C1 segment of cervical spinal cord (tissue), 14 donors: ENCODE measurements at regions not wholly inside any gene's neighbourhood (a gene's known extent, or its start where the extent isn't known, plus 50 kb on each side); places are given as distances from the start of the nearest gene placed in this dataset.

ENCODE experiments used
- DNase-seq, 14 donors: peaks; one replicate each; lab custom pipeline; 2025; lab: John Stamatoyannopoulos, UW

DNA sequence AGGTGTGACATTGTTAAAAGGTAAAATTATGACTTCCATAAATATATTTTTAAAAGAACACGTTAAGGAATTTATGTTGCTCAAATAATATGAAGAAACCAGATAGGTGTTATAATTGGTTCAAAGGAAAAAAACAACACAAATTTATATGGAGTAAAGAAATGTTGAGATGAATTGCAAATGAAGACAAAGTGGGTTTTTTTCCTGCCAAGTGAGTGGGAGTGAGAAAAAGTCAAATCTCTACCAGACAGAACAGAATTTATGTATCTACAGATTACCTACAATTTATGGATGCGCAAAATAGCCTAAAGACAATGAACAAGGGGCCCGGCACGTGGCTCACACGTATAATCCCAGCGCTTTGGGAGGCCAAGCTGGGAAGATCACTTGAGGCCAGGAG, 159.7 kb upstream of the SLC1A4 start:
- no peak for DNase-seq

DNA sequence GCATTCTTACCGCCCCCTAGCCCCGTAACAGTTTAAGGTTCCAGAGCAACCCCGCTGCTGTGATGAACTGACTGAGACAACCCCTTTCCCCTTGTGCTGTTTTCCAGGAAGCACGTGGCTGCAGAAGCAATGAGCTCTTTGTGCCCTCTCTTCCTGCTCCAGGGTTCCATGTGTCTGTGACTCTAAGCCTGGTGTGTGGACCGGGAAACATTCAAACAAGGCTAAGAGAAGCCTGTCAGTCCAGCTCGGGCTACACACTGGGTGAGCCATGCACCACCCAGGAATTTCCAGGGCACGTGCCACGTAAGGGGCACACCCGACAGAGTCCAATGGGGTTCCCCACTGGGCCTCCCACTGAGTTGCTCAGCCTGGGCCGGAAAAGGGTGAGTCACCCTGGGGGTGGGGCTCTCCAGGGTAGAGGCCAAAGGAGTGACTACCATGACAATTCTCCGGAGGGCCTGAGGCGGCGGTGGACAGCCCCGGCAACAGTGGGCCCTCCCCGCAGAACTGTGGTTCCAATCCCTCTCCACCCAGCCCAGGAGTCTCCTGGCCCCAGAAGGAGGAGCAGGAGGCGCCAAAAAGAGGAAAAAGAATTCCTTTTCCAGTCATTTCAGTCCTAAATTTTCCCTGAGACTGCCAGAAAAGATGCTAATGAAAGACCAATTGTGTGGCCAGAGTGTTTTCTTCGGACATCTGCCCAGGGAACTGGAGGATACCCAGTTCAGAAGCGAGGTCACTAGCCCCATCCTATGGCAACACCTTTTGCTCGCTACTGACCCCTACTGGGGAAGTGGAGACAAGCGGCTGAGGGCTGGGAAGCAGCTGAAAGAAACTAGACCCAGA, 157.8 kb upstream of the SLC1A4 start:
- peak in 13 of 14 donors; percentile 4 to 97 (median 73) for DNase-seq

DNA sequence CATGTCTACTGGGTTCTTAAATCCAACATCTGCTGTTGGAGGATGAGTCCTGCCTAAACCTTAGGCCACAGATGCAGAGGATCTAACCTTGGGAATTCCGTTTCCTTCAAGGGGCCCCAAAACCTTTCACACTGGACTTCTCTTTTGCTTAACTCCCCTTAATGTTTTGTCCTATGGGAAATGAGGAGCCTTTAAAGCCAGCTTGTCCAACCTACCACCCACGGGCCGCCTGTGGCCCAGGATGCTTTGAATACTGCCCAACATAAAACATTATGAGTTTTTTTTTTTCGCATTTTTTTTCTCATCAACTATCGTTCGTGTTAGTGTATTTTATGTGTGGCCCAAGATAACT, 157.2 kb upstream of the SLC1A4 start:
- no peak for DNase-seq

GRCh38 chr2:64832936-64833335, 156.3 kb upstream of the SLC1A4 start:
- no peak for DNase-seq

GRCh38 chr2:64836566-64836965, 152.6 kb upstream of the SLC1A4 start:
- no peak for DNase-seq

DNA sequence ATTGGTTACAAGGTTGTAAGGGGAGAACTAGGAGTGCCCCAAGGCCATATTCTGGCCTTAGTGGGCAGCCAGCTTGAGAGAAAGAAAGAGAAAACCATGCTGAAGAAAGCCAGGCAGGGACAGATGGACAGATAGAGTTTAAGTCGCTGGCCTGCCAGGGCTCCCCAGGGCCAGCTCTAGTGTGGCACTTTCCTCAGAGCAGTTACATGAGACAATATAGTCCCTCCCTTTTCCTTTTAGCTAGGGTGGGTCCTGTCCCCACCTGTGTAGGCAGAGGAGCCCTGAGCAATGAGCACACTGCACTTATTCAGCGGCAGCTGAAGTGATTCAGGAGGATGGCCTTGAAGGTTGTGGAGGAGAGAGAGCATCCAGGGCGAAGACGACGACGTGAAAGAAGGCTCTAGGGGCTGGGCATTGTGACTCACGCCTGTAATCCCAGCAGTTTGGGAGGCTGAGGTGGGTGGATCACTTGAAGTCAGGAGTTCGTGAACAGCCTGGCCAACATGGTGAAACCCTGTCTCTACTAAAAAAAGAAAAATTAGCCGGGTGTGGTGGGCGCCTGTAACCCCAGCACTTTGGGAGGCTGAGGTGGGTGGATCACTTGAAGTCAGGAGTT, 152.0 kb upstream of the SLC1A4 start:
- DNase-seq: no peak

GRCh38 chr2:64837925-64838641, 151.1 kb upstream of the SLC1A4 start:
- peak in 1 of 14 donors; percentile 22 for DNase-seq

DNA sequence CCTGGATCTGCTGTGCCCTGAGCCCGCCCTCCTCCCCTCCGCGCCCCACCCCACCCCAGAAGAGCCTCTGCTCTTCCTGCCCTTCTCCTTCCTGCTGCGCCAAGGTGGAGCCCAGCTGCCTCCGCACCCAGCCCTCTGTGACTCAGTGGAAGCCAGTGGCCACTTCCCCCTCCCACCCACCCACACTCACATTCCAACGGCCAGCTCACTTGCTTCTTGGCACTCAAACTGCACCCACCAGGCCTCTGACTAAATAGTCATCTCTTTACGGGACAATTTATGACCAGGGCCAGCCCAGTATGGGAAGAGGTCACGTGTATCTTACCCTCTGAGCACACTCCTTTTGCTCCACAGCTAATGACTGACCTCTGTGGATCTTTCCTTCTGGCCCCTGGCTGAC, 150.4 kb upstream of the SLC1A4 start:
- DNase-seq: no peak

- DNase-seq: no peak
Observed at GRCh38 chr2:64839844-64840243, 149.4 kb upstream of the SLC1A4 start.

DNA sequence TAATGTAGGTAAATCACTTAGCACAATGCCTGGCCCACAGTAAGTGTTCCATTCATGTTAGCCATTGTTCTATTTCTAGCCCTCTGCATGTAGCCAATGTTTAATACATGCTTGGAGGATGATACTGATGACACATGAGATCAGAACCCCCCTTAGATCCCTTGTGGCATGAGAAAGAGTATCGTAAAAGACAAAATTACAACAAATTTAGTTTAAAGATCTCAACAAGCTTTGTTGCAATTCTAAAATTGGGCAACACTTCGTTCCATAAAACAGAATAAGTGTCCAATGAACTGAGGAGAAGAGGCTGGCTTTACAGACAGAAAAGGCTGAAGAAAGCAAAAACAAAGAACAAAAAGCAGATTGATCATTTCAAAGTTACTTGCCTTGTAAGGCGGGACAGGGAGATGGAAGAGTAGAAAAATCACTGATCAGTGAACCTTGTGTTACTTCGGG, 148.7 kb upstream of the SLC1A4 start:
- DNase-seq: no peak

- DNase-seq: no peak
Observed at GRCh38 chr2:64841461-64841860, 147.7 kb upstream of the SLC1A4 start.

GRCh38 chr2:64842030-64842429, 147.2 kb upstream of the SLC1A4 start:
- DNase-seq: no peak

DNA sequence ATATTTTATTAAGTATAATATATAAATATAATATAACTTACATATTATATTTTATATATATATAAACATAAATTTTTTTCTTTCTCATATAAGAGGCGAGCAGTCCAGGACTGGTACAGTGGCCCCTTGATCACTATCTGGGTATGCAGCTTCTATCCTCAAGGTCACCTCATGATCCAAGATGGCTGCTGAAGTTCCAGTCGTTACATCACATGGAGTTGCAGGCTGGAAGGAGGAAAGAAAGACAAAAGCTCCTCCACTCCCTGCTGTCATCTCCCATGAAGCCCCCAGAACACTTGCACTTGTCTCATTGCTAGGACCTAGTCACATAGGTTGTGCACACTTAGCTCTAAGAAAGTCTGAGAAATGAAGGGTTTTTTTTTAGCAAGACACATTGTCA, 145.1 kb upstream of the SLC1A4 start:
- no peak for DNase-seq

DNA sequence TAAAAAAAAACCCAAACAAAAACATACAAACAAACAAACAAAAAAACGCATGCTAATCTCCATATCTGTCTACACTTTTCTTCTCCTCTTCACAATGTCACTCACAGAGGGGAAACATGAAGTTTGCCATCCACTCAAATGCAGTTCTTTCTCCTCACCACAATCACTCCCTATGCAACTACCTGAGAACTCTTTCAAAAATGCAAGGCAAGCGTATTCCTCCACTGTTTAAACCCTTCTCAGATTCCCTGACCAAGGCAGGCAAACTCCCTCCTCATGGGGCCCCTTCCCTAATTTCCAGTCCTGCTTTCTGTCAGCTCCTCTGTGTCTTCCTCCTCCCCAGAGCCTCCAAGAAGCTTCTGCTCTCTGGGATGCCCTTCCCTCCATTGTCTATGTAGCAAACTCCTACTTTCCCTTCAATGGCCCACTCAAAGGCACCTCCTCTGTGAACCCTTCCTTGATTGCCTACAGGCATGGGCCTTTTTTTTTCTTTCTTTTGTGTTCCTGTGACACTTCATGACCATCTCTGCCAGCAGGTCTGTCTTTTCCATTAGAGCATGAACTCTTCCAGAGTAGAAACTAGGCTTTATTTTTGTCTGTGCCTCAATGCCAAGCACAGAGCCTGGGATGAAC, 143.8 kb upstream of the SLC1A4 start:
- DNase-seq: no peak

DNA sequence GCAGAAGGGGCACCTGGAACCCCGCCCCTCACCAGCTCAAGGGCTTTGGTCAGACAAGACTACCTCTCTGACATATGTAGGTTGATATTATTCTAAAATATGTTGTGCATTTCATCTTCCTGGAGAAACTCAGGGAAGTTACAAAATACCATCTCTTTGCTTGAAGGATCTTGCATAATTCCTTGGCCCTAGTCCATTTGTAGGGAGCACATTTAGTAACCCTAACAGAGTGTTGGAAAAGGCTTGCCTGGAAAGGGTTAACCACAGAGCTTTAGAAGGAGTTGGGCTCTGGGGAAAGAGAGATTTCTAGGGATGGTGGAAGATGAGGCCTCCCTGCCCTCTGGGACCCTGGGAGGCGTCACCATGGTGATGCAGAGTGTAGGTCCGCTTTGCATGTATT, 143.0 kb upstream of the SLC1A4 start:
- DNase-seq: no peak

DNA sequence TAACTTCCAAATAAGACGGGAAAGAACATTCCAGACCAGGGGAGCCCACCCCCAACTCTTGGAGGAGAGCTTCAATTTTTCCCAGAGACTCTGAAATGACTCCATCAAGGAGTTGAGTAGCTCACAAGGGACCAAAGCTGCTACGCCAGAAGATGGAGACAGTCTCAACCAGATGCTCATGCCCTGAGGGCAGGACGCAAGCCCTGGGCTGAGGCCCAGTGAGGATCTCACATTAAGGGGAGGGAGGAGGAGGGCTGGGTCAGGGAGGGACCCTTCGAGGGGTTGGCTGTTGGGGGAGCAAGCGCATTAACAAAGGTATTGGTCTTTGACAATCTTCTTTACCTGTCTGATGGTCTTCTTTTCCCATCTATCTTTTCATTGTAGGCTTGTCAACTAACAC, 141.3 kb upstream of the SLC1A4 start:
- DNase-seq: no peak

- no peak for DNase-seq
Observed at GRCh38 chr2:64848363-64848762, 140.8 kb upstream of the SLC1A4 start.

DNA sequence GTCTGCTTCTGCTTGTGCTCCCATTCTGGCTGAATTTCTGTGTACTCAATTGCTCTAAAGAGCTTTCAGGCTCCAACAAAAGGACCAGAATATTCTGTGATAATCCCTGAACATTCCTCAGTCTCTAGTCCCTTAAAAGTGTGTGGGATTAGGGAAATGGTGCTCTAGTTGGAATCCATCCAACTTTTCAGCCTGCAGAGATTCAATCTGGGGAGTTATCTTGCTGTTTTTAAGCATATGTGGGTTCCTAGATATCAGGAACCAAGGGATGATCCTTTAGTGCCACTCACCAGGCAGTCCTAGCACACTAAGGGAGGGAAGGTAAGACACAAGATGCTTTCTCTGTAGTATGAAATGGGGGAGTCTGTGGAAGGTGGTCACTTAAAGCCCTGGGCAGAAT, 140.3 kb upstream of the SLC1A4 start:
- no peak for DNase-seq

DNA sequence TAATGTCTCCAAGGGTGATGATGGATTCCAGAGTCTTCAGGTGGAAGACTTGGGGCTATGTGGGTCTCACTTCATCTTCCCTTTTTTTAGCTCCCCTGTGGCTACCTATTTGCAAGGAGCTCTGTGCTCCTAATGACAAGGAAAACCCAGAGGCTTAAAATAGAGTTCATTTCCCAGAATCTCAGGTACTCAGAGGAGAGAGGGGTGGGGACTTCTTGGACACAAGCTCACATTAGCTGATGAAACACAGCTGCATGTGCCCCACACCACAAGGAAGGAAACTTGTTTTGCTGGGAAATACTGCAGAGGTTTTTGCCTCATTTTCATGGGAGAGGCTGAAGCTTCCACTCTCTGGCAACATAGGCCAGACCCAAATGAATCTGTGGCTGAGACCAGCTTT, 138.6 kb upstream of the SLC1A4 start:
- no peak for DNase-seq

DNA sequence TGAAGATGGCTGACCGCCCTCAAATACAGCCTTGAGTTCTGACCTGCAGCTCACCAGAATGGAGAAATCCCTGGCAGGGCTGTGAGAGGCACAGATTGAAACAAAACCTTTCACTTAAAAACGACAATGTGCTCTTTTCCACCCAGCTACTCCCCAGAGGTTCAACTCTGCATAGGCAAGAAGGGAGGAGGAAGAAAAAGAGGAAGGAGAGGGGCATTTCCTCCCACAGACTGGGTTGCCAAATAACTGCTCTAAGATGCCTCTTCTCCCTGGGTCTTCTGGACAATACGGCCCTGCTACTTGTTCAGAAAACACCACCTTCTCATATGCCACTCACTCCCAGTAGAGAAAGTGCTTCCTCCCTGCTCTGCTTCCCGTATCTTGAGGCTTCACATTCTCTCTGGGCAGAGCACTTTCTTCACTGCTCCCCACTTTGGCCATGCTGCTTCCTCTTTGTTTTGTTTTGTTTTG, 136.4 kb upstream of the SLC1A4 start:
- DNase-seq: peak in 4 of 14 donors; percentile 10 to 24 (median 14)

DNA sequence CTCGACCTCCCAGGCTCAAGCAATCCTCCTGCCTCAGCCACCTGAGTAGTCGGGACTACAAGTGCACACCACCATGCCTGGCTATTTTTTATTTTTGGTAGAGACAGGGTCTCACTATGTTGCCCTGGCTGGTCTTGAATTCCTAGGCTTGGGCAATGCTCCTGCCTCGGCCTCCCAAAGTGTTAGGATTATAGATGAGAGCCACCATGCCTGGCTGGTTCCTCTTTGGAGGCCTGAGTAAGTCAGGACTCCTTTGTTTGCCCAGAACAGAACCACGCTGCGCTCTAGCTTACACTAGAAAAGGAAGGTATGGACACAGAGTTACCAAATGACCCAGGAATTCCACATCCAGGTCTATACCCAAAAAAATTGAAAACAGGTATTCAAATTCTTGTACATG, 135.9 kb upstream of the SLC1A4 start:
- no peak for DNase-seq

- DNase-seq: no peak
Observed at GRCh38 chr2:64853894-64854293, 135.3 kb upstream of the SLC1A4 start.
